Muscle of arm (tissue), 1 donor: ENCODE measurements at regions not wholly inside any gene's neighbourhood (a gene's known extent, or its start where the extent isn't known, plus 50 kb on each side); places are given as distances from the start of the nearest gene placed in this dataset.

Experiments
- DNase-seq: peaks from one replicate; pipeline ENCODE4 v3.0.0-alpha.2; 2013

DNA sequence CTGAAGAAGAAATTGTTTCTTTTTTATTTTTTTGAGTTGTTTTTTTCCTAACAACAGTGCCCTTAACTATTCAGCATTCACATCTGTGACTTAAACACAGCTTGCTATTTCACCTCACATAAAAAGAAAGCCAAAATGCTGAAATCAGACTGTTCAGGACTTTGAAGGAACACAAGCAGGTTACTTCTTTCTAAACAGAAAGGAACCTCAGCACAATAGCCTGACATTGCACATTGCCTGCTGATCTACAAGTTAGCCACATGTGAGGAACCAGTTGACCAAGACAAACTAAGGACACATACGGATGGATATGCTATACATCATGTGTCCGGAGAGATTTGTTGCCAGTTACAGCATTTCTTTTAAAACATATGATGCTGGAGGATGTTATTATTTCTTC is 331.1 kb downstream of the FSIP2 start:
- no peak for DNase-seq

DNA sequence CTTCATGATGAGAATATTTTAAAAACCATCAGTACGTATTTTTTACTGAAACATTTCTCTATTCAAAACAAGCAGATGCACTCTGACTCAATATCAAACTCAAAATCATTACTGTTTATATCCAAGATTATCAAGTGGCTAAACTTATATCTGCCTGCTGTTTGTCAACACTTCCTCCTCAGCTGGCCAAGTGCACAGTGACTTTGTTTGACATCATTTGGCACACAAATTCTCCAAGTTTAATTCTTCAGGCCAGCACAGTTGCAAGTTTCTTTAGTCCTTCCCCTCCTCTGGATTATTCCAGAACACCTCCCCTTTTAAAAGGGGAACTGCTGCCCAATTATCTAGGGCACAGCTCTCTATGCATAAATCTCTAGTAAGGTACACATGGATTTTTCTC is 346.6 kb downstream of the FSIP2 start:
- no peak for DNase-seq

DNA sequence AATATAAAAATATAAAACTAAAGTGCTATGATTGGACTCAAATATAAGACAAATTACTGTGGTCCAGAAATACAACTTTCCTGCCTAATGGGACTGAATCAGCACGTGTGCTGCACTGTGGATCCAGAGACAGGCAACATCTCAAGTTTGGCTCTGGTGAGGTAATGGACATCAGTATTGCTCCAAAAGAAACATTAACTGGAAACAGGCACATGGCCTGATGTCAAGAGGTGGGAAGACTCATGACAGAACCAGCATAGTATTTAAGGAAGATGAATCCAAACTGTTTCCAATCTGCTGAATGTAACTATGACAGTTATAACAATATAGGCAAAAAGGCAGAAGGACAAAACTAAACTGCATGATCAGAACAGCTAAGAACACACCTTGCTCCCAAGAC is 354.6 kb downstream of the FSIP2 start:
- DNase-seq, result peak; percentile 54

DNA sequence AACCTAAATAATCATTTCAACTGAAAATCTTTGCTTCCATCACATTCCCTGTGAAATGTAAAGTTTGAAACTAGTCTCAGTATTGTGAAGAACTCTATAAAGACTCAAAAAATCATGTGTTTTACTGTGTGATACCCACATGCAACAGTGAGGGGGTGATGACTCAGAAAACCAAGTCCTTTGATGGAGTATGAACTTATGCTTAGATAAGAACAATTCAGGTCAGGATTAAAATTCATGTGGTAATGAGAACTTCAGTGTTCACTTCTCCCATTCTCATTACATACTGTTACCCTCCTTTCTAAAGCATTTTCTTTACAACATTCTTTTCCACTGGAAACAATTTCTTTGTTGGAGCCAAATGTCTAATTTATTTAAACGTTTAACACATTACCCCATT is 360.2 kb downstream of the FSIP2 start:
- no peak for DNase-seq

DNA sequence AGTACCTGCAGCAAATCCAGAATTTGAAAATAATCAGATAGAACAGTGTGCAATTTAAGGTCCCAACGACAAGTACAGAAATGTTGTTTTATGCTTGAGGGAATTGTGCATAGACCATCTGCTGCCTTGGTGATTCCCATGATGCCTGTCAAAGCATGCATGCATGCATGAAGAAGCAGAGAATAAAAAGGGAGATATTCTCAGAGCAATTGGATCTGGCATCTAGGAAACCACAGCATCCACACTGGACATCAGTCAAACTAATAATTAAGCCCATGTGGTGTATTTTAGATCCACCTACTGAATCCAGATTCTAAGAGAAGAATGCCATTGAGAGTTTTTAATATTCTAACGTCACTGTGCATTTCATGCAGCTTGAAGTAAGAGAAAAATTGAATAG is 361.2 kb downstream of the FSIP2 start:
- DNase-seq, result no peak

DNA sequence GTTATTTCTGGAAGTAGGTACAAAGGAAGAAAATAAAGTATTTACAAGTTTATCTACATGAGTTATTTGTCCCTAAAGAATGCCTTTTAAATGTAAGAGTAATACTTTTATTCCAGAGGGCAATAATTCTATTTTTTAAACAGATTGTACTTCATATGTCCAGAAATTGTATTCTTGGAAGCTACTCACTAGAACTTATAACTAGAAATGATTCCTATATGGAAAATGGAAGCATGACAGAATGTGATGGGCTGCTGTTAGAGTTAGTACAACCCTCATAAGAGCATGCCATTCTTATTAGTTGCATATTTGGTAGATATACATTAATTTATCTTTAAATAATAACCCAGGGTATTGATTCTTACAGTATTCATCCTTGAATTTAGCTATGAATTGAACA is 362.0 kb downstream of the FSIP2 start:
- DNase-seq, result no peak

DNA sequence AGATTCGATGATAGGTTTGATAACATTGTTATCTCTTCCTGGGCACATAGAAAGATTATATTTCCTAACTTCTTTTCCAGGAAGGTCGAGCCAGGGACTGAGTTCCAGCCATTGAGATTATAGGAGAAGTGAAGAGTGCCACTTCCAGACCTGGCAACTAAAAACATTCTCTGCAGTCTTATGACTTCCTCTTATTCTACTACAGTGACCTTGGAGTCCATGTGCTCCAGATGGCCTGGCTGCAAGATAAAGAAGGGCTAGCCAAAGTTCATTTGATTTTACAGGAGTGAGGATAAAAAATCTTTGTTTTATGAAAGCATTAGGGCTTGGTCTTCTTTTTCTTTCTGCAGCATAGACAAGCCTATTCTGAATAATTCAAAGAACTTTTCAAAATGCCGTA is 363.0 kb downstream of the FSIP2 start:
- DNase-seq, result no peak

DNA sequence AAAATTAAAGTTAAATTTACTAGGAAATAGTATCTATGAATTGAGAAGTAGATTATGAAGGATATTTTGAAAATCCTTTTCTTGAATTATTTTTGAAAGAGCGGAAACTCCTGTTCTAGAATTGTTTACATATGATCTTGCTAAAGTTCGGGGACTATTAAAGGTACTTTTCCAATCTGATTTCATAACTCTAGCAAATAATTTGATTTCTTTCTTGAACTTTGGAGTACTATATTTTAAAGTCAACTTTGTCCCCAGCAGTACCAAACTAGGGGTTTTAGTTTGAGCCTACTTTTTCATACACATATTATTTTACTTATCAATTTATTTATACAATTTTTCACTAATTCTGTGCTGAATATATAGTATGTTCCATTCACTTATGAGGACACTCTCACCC is 364.7 kb downstream of the FSIP2 start:
- DNase-seq, result no peak

DNA sequence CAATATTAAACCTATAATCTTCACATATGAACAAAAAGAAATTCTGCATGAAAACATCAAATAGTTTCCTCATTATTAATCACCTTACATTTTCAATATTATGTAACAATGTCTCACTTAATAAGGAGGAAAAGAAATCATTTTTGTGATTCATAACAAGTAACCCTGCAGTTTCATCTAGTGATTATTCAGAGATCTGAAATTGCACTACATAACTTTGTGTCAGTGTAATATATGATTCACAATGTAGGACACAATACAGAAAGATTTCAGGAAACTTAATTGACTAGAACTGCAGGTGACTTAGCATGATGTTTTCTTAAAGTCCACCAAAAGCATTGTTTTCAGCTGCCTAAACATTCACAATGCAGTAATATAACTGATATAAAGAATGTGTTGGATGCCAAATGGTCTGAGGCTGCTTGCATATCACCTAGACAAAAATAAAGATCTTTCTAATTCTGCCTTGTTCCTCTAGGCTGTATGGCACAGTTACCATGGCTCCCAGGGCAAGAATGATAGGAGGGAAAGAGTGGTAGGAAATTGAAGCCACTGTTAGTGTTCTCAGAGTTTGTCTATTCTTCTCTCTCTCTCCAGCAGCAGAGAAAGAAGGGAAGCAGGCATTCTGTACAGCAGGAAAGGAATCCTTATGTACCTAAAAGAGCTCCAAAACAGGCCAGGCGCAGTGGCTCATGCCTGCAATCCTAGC is 366.6 kb downstream of the FSIP2 start:
- no peak for DNase-seq

DNA sequence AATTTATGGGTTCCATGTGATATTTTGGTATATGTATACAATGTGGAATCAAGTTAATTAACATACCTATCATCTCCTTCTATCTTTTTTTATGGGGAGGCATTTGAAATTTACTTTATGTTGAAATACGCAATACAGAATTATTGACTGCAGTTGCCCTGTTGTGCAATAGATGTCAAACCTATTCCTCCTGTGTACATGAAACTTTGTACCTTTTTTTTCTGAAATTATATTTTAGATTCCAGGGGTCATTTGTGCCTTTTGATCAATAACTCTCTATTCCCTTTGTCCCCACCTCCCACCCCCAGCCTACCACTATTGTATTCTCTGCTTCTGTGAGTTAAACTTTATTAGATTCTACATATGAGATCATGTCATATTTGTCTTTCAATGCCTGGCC is 369.9 kb downstream of the FSIP2 start:
- no peak for DNase-seq

DNA sequence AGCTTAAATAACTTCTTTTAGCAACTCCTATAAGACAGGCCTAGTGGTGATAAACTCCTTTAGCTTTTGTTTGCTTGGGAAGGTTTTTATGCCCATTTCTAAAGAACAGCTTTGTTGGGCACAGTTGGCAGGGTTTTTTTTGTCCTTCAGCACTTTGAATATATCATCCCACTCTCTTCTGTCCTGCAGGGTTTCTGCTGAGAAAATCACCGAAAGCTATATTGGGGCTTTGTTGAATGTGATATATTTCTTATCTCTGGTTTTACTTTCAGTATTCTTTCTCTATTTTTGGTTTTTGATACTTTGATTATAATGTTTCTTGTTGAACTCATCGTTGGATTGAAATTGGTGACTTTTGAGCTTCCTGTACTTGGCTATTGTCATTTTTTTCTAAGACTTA is 372.8 kb upstream of the ZC3H15 start:
- DNase-seq, result no peak

DNA sequence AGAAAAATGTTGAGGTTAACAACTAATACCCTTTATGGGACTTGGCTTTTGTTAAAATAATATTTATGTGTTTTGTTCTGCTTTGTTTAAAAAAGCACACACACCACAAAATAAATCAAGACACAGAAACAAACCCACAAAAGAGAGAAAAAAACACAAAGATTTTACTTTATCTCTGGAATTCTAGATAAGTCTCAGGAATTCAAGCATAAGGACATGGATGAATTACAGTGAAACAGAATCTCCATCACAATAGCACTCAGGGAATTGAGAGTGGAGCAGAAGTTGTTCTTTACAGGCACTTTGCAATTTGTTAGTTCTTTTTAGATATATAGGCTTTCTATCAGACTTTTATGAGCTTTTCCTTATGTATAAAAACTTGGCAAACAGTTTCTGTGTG is 360.9 kb upstream of the ZC3H15 start:
- no peak for DNase-seq

DNA sequence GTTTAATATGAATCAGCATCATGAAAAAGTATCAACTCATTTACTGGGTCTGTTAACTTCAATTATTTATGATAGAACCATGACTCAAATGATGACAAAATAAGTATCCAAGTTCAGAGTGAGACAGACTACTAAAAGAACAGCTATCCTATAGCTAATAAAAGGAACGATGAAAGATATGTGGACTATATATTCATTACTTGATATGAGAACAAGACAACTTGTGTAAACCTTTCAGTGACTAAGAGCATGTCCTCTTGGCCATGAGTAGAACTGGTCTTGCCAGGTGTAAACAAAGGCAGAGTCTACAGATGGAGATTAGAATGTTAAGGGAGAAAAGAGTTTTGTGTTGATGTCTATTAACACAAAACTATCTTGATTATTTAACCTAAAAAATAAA is 360.4 kb upstream of the ZC3H15 start:
- DNase-seq, result no peak

DNA sequence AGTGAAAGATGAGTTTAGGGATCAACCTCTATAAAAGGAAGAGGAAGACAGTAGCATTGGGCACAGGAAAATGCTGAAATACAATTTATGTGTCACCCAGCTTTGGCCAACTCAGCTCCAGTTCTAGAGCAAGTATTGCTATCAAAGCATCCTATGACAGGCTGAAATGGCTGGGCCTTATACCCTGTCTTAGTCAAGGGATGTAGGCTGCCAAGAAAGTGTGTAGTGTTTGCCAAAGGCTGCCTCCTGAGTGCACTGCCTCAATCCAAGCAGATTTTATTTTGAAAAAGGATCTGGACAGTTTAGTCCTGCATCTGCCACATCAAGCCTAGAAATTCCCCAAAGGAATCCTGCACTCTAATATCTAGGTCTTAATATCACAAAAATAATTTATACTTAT is 359.9 kb upstream of the ZC3H15 start:
- no peak for DNase-seq

DNA sequence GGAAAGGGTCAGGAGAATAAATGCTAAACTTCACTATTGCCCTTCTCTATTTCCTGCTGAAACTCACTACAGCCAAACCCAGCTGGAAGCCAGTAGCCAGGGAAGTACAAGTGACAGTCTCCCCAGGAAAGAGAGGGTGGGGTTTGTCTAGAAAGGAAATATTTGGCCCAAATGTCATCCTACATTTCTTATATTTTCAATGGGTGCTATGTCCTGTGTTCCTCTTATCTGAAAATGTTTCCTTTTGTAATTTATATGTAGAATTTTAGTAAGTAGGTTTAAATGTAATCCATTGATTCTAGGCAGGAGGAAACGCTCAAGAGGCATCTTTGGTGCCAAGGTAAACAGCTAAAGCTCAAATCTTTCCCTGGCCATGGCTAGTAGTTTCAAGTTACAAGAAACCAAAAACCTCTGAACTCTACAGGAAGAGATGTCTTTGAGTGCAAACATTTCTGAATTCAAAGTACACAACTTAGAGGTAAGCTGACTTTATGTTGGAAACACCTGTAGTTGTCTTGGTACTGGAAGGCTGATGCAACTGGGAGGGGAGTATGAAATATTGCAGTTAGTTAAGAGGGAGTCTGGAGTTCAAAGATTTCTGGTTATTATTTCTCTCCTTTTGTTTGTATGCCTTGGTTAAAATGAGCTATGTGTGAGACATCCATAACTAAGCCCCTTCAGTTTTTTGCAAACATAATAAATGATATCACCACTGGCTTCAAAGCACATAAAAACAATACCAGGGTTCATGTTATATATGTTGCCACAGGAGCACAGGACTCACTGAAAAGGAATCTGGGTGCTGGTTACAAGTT is 356.1 kb upstream of the ZC3H15 start:
- no peak for DNase-seq

DNA sequence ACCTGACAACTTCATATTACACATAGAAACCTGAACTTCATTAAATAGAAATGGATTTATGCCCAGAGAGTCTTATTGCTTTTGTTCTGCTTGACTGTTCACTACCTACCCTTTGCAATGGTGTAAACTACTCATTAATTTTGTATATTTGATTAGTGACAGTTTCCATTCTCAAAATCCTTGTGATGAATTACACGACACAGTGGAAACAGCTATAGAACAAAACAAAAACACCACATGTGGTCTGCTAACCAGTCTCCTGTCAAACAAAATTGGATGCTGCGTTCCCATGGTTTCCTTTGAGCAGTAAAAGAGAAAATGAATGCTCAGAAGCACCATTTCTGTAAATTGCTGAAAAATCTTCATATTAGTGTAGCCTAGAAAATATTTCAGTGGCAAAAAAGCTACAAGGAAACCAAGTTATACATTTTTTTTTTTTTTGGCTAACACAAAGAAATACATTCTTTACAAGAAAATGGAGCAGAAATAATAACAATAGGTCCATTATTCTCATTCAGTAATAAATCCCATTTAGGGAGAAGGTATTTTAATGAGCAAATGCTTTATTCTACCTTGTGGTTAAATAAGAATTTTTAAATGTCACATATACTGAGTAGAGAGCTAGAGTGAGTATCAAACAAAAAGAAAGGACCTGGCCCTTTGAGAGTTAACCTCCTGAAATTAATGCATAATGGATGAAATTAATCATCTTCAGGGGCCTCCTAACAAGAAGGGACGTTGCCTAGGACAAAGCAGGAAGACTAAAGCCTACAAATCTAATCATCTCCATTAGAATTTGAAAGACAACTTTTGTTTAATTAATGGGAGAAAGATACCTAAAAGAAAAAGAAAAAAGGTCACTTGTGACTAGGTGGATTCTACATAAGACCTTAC is 355.1 kb upstream of the ZC3H15 start:
- DNase-seq, result no peak

DNA sequence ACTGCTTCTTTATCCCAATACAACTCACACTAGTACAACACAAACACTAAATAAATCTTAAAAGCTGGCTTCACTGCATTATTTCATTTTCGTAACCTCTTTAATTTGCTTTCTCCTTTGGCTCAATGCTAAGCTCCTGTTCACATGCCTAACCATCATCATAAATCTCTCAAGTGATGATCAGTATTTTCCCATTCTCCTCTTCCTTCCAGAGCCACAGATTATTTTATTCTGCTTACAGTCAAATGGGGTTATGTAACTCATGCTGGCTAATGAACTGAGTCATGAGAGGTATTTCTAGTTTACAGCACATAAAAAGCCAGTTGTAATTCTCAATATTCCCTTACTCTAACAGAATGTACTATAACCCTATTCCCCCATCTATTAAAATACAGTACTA is 350.4 kb upstream of the ZC3H15 start:
- DNase-seq, result peak; percentile 62

DNA sequence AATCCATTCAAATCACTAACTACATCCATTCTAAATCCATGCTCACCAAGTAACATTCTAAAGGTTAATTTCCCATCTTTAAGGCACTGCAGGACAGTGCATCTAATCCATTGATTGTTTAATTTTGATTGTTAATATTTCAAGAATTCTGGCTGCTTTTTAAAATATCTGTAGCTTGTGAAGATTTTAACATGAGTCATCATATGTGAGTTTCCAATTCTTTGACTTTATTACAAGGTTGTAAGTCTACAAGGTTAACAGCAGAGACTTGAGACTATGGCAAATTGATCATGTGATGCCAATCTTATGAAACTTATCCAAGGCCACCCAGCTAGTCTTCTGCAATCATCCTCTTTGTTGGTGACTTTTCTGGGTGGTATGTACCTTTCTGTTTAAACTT is 349.2 kb upstream of the ZC3H15 start:
- DNase-seq, result no peak

DNA sequence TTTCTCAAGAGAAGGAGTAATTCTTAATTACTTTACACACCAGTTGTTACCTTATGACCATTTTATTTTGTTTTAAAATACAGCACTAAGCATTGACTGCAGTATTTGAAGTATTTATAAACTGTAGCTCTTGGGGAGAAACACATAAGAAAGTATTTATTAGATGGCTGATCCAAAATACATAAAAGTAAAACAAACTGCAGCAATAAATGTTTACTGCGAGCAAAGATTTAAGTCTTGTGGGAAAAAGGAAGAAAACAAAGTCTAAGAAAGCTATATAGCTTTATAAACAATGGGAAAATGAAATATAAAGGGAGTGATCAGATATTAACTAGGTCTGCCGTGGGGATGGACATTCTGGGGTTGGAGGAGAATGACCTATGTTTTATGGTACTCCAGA is 347.2 kb upstream of the ZC3H15 start:
- DNase-seq, result no peak

DNA sequence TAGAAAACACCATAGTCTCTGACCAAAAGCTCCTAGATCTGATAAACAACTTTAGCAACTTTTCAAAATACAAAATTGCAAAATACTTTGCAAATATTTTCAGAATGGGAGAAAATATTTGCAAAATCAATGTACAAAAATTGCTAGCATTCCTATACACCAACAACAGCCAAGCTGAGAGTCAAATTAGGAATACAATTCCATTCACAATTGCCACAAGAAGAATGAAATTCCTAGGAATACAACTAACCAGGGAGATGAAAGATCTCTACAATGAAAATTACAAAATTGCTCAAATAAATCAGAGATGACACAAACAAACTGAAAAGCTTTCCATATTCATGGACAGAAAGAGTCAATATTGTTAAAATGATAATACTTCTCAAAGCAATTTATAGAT is 327.0 kb upstream of the ZC3H15 start:
- DNase-seq, result no peak

DNA sequence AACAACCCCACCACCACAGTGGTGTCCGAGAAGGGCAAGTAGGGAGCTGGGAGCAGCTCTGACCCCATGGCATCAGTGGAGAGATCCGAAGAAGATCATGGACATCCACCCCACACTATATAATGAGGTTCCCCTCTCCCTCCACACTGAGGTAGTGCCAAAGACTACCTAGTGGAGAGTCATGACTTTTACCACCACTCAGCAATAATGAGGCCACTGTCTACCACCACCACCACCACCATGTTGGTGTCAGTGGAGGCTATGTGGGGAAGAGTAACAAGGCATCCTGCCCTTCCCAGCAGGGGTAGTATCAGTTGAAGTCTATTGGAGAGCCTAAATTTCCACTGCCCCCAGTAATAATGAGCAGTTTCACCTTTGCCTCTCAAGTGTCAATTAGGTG is 321.7 kb upstream of the ZC3H15 start:
- no peak for DNase-seq

DNA sequence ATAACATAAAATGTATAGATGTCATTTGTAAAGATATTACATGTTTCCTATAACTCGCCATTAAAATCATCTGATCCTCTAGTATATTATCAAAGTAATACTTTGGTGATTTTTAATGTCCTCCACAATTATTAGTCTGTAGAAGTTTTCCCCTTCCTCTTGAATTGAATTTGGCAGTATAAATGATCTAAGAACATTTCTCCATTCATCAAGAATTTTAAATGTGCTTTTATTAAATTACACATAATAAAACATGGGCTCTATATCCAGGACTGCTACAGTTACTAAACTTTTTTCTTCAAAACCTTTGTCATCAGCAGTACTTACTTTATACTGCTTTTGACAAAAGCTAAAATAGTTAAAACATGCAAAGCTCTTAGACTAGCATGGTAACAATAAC is 315.4 kb upstream of the ZC3H15 start:
- DNase-seq, result no peak

DNA sequence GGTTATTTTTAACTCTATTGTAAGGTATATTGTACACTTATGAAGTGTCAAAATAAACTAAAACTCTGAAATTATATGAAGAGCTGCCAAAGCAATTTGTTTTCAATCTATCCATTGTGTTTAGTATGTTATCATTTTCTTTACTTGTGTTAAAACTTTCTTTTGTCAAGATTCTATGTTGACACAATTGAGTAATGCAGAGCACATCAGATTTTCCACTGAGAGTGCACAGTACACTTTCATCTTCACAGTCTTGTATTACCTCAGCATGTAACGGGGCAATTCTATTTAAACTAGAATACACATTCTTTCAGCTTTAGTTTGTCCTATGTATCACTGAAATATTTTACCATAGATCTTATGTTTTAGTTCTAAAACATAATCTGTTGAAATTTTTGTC is 304.4 kb upstream of the ZC3H15 start:
- no peak for DNase-seq
